ENCODE measurements at regions not wholly inside any gene's neighbourhood (a gene's known extent, or its start where the extent isn't known, plus 50 kb on each side); places are given as distances from the start of the nearest gene placed in this dataset.

- intact Hi-C loops (cut with micrococcal nuclease; ENCODE audit: unreplicated experiment), result no loop called here
- TF ChIP-seq EZH2 (IDR thresholded peaks at IDR 0.05; ENCODE audit: borderline replicate concordance, low read depth, low read length, poor library complexity, severe bottlenecking) (no peak), CTCF (conservative IDR thresholded peaks at IDR 0.05; ENCODE audit: low read depth, low read length) (no peak)
- Histone ChIP-seq H3K27ac (ENCODE audit: low read depth, low read length, poor library complexity, severe bottlenecking) (no peak overlapping the region), H3K36me3 (ENCODE audit: insufficient read depth, low read length, poor library complexity, severe bottlenecking) (no peaks in the 10 kb centered on the region), H3K4me3 (ENCODE audit: low read depth, low read length, poor library complexity, severe bottlenecking) (no peak overlapping the region), H3K9me3 (ENCODE audit: low read depth, low read length, poor library complexity, severe bottlenecking) (no peaks in the 10 kb centered on the region), H3K4me1 (ENCODE audit: insufficient read depth, low read length, poor library complexity, severe bottlenecking) (no peaks in the 10 kb centered on the region), H3K27me3 (replicated peaks; ENCODE audit: insufficient read depth, low read depth, low read length, poor library complexity) (no peaks in the 10 kb centered on the region)
- ChIA-PET CTCF (no interaction called here), POLR2A (ENCODE audit: low non-redundant PET) (no interaction called here)
- DNase-seq (ENCODE audit: low spot score), result no peak
- BruUV-seq (replicated peaks), result no TSS peak
These were observed 128.7 kb upstream of the JCAD start for GRCh38 chr10:30188101-30188500.

GRCh38 chr10:30187010-30187409 lies 127.6 kb upstream of the JCAD start:
- Histone ChIP-seq H3K27me3 (replicated peaks; ENCODE audit: insufficient read depth, low read depth, low read length, poor library complexity) (no peaks in the 10 kb centered on the region), H3K4me1 (ENCODE audit: insufficient read depth, low read length, poor library complexity, severe bottlenecking) (no peaks in the 10 kb centered on the region), H3K27ac (ENCODE audit: low read depth, low read length, poor library complexity, severe bottlenecking) (no peak overlapping the region), H3K9me3 (ENCODE audit: low read depth, low read length, poor library complexity, severe bottlenecking) (no peaks in the 10 kb centered on the region), H3K36me3 (ENCODE audit: insufficient read depth, low read length, poor library complexity, severe bottlenecking) (no peaks in the 10 kb centered on the region), H3K4me3 (ENCODE audit: low read depth, low read length, poor library complexity, severe bottlenecking) (no peak overlapping the region)
- TF ChIP-seq CTCF (conservative IDR thresholded peaks at IDR 0.05; ENCODE audit: low read depth, low read length) (no peak), EZH2 (IDR thresholded peaks at IDR 0.05; ENCODE audit: borderline replicate concordance, low read depth, low read length, poor library complexity, severe bottlenecking) (no peak)
- DNase-seq (ENCODE audit: low spot score), result no peak
- intact Hi-C loops (cut with micrococcal nuclease; ENCODE audit: unreplicated experiment), result no loop called here
- POLR2A ChIA-PET (ENCODE audit: low non-redundant PET), result no interaction called here
- CTCF ChIA-PET, result no interaction called here
- BruUV-seq (replicated peaks), result no TSS peak

GRCh38 chr10:30186371-30186875 lies 127.0 kb upstream of the JCAD start:
- Histone ChIP-seq H3K4me1 (ENCODE audit: insufficient read depth, low read length, poor library complexity, severe bottlenecking) (no peaks in the 10 kb centered on the region), H3K36me3 (ENCODE audit: insufficient read depth, low read length, poor library complexity, severe bottlenecking) (no peaks in the 10 kb centered on the region), H3K4me3 (ENCODE audit: low read depth, low read length, poor library complexity, severe bottlenecking) (no peak overlapping the region), H3K9me3 (ENCODE audit: low read depth, low read length, poor library complexity, severe bottlenecking) (no peaks in the 10 kb centered on the region), H3K27me3 (replicated peaks; ENCODE audit: insufficient read depth, low read depth, low read length, poor library complexity) (no peaks in the 10 kb centered on the region), H3K27ac (ENCODE audit: low read depth, low read length, poor library complexity, severe bottlenecking) (no peak overlapping the region)
- ChIA-PET CTCF (no interaction called here), POLR2A (ENCODE audit: low non-redundant PET) (no interaction called here)
- TF ChIP-seq EZH2 (IDR thresholded peaks at IDR 0.05; ENCODE audit: borderline replicate concordance, low read depth, low read length, poor library complexity, severe bottlenecking) (no peak), CTCF (conservative IDR thresholded peaks at IDR 0.05; ENCODE audit: low read depth, low read length) (no peak)
- DNase-seq (ENCODE audit: low spot score), result no peak
- no TSS peak for BruUV-seq (replicated peaks)
- intact Hi-C loops (cut with micrococcal nuclease; ENCODE audit: unreplicated experiment), result no loop called here

Data from A673 (cell line).